ENCODE measurements at regions not wholly inside any gene's neighbourhood (a gene's known extent, or its start where the extent isn't known, plus 50 kb on each side); places are given as distances from the start of the nearest gene placed in this dataset.

GRCh38 chr15:69996321-69997160 is 101.2 kb downstream of the TLE3 start:
- no peak for FAIRE-seq

GRCh38 chr15:69997161-69997485 is 100.6 kb downstream of the TLE3 start:
- FAIRE-seq = no peak
